GM23338 (cell line): ENCODE measurements at regions not wholly inside any gene's neighbourhood (a gene's known extent, or its start where the extent isn't known, plus 50 kb on each side); places are given as distances from the start of the nearest gene placed in this dataset.

Experiments used
- ATAC-seq: fragments of 200-7000 bp; cut with Tn5 transposase; 3 replicates; pipeline ENCODE4 v1.9.1; 2020
- DNase-seq: peaks from one replicate; pipeline ENCODE4 v3.0.0-alpha.2; 2015; ENCODE audit warnings: low spot score
- H2AFZ ChIP-seq: fragments of 200-600 bp; sonication (generic); 2 replicates; pipeline ENCODE4 v1.8.0; 2016; ENCODE audit warnings: antibody characterized with exemption, mild to moderate bottlenecking, moderate library complexity
- H3F3A ChIP-seq: fragments of 200-600 bp; sonication (generic); replicated peaks from 2 replicates; pipeline ENCODE4 v1.8.0; 2017; ENCODE audit warnings: antibody characterized with exemption, mixed run types, low read depth
- H3K27ac ChIP-seq: fragments of 200-600 bp; sonication (generic); 2 replicates; pipeline ENCODE4 v1.6.1; 2016; ENCODE audit warnings: low read depth
- H3K27me3 ChIP-seq: fragments of 200-600 bp; sonication (generic); 2 replicates; pipeline ENCODE4 v1.8.0; 2016; ENCODE audit warnings: mild to moderate bottlenecking, mixed run types, moderate library complexity; ENCODE audit not compliant: insufficient read depth
- H3K36me3 ChIP-seq: fragments of 200-600 bp; sonication (generic); 2 replicates; pipeline ENCODE4 v1.8.0; 2016; ENCODE audit warnings: mild to moderate bottlenecking; ENCODE audit not compliant: insufficient read depth
- H3K4me1 ChIP-seq: fragments of 200-600 bp; sonication (generic); 2 replicates; pipeline ENCODE4 v1.8.0; 2016; ENCODE audit warnings: mild to moderate bottlenecking, moderate library complexity; ENCODE audit not compliant: insufficient read depth
- H3K4me2 ChIP-seq: fragments of 200-600 bp; sonication (generic); 2 replicates; pipeline ENCODE4 v1.7.1; 2017; ENCODE audit warnings: mixed run types
- H3K4me3 ChIP-seq: fragments of 200-600 bp; sonication (generic); 2 replicates; pipeline ENCODE4 v1.6.1; 2016; ENCODE audit warnings: mixed run types
- H3K79me2 ChIP-seq: fragments of 200-600 bp; sonication (generic); replicated peaks from 2 replicates; pipeline ENCODE4 v1.8.0; 2017; ENCODE audit warnings: mild to moderate bottlenecking; ENCODE audit not compliant: insufficient read depth
- H3K9me2 ChIP-seq: fragments of 200-600 bp; sonication (generic); 2 replicates; pipeline ENCODE4 v1.8.0; 2017; ENCODE audit not compliant: insufficient read depth
- H4K20me1 ChIP-seq: fragments of 200-600 bp; sonication (generic); replicated peaks from 2 replicates; pipeline ENCODE4 v1.8.0; 2017; ENCODE audit warnings: mild to moderate bottlenecking; ENCODE audit not compliant: insufficient read depth
- H3K27ac Mint-ChIP-seq: 2 replicates; pipeline ENCODE4 v1.8.0; 2020; ENCODE audit warnings: inconsistent platforms, mild to moderate bottlenecking, moderate library complexity, mixed read lengths
- H3K27me3 Mint-ChIP-seq: 3 replicates; pipeline ENCODE4 v1.8.0; 2022; ENCODE audit warnings: low read depth, mild to moderate bottlenecking, moderate library complexity, mixed read lengths, inconsistent platforms; ENCODE audit not compliant: insufficient read depth, poor library complexity
- H3K36me3 Mint-ChIP-seq: 3 replicates; pipeline ENCODE4 v1.8.0; 2021; ENCODE audit warnings: low read depth, mild to moderate bottlenecking, inconsistent platforms, moderate library complexity, mixed read lengths
- H3K4me1 Mint-ChIP-seq: 3 replicates; pipeline ENCODE4 v1.8.0; 2020; ENCODE audit warnings: mild to moderate bottlenecking, inconsistent platforms, mixed read lengths
- H3K4me3 Mint-ChIP-seq: 3 replicates; pipeline ENCODE4 v1.8.0; 2021; ENCODE audit warnings: moderate library complexity, mild to moderate bottlenecking, inconsistent platforms, mixed read lengths
- H3K9me3 Mint-ChIP-seq: 3 replicates; pipeline ENCODE4 v1.8.0; 2020; ENCODE audit warnings: moderate library complexity, mild to moderate bottlenecking, inconsistent platforms, mixed read lengths
- CREB1 ChIP-seq: fragments of 250-450 bp; sonication (Bioruptor Pico); IDR thresholded peaks from 2 replicates; pipeline ENCODE4 v1.5.0; 2020; ENCODE audit warnings: low read depth, mild to moderate bottlenecking, moderate library complexity
- JUNB ChIP-seq: IDR thresholded peaks from one replicate; pipeline ENCODE4 v1.6.1; 2016; ENCODE audit warnings: antibody characterized with exemption; ENCODE audit not compliant: unreplicated experiment
- NANOG ChIP-seq: IDR thresholded peaks from 2 replicates; pipeline ENCODE4 v1.6.1; 2016; ENCODE audit warnings: antibody characterized with exemption, borderline replicate concordance
- REST ChIP-seq: IDR thresholded peaks from one replicate; pipeline ENCODE4 v1.6.1; 2018; ENCODE audit warnings: antibody characterized with exemption; ENCODE audit not compliant: unreplicated experiment
- STAT1 ChIP-seq: IDR thresholded peaks from one replicate; pipeline ENCODE4 v1.6.1; 2016; ENCODE audit warnings: antibody characterized with exemption; ENCODE audit not compliant: unreplicated experiment
- ZNF462 ChIP-seq: fragments of 250-450 bp; sonication (Bioruptor Pico); IDR thresholded peaks from 2 replicates; pipeline ENCODE4 v1.5.0; 2020; ENCODE audit warnings: mild to moderate bottlenecking, moderate library complexity

GRCh38 chr2:176709991-176710390, 440.7 kb downstream of the MTX2 start (continued):
- TF ChIP-seq ZNF462 (CRISPR knock-in tag) (no peak), REST (no peak)

GRCh38 chr2:176710657-176711186, 441.5 kb downstream of the MTX2 start:
- no peaks in the 10 kb centered on the region; the same call in 1 of the 2 replicates for H3K4me1 ChIP-seq
- DNase-seq (no peak), ATAC-seq (no peak)
- no peaks in the 10 kb centered on the region for H3K9me3 Mint-ChIP-seq
- H3K4me3 Mint-ChIP-seq: no peak overlapping the region
- no peaks in the 10 kb centered on the region for H4K20me1 ChIP-seq
- H3K4me2 ChIP-seq: no peak overlapping the region
- H3K79me2 ChIP-seq: no peaks in the 10 kb centered on the region
- H3K4me1 Mint-ChIP-seq: peaks cover 2% of the 10 kb centered on the region; the same call in 2 of the 3 replicates
- H3K4me3 ChIP-seq: no peak overlapping the region
- H3K36me3 Mint-ChIP-seq: no peaks in the 10 kb centered on the region
- H3F3A ChIP-seq: no peaks in the 10 kb centered on the region
- no peaks in the 10 kb centered on the region for H3K27me3 ChIP-seq
- no peak overlapping the region for H3K27ac ChIP-seq
- H3K27me3 Mint-ChIP-seq: no peaks in the 10 kb centered on the region
- H3K9me2 ChIP-seq: no peaks in the 10 kb centered on the region
- no peak overlapping the region for H3K27ac Mint-ChIP-seq
- H2AFZ ChIP-seq: 0 out of 2 replicates have a peak overlapping the region, but pooled peaks have one; percentile 97
- no peaks in the 10 kb centered on the region for H3K36me3 ChIP-seq
- TF ChIP-seq JUNB (no peak), NANOG (no peak), CREB1 (CRISPR knock-in tag) (no peak), ZNF462 (CRISPR knock-in tag) (no peak), STAT1 (no peak)
